Fibroblast of lung (primary cell): ENCODE measurements at regions not wholly inside any gene's neighbourhood (a gene's known extent, or its start where the extent isn't known, plus 50 kb on each side); places are given as distances from the start of the nearest gene placed in this dataset.

Experiments
- EZH2 ChIP-seq: IDR thresholded peaks from 2 replicates; pipeline ENCODE4 v1.5.1; 2012; ENCODE audit warnings: low read length, control low read depth, mild to moderate bottlenecking; ENCODE audit errors: missing control alignments
- TF ChIP-seq, protein P1 (sequence below), 2 donors: IDR thresholded peaks in 1 of 2; conservative IDR thresholded peaks in 1 of 2; 1 replicate in 1 of 2; 2 replicates in 1 of 2; pipeline ENCODE4 v1.5.1; 2011 to 2012; ENCODE audit warnings: low read length in 2 of 2, control low read depth in 1 of 2, inconsistent platforms in 1 of 2, low read depth in 1 of 2, mild to moderate bottlenecking in 1 of 2

GRCh38 chrX:25166145-25166544, 150.4 kb upstream of the ARX start:
- TF ChIP-seq, protein P1, sequence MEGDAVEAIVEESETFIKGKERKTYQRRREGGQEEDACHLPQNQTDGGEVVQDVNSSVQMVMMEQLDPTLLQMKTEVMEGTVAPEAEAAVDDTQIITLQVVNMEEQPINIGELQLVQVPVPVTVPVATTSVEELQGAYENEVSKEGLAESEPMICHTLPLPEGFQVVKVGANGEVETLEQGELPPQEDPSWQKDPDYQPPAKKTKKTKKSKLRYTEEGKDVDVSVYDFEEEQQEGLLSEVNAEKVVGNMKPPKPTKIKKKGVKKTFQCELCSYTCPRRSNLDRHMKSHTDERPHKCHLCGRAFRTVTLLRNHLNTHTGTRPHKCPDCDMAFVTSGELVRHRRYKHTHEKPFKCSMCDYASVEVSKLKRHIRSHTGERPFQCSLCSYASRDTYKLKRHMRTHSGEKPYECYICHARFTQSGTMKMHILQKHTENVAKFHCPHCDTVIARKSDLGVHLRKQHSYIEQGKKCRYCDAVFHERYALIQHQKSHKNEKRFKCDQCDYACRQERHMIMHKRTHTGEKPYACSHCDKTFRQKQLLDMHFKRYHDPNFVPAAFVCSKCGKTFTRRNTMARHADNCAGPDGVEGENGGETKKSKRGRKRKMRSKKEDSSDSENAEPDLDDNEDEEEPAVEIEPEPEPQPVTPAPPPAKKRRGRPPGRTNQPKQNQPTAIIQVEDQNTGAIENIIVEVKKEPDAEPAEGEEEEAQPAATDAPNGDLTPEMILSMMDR (conservative IDR thresholded peaks at IDR 0.05 in 1 of 2, IDR thresholded peaks at IDR 0.05 in 1 of 2; ENCODE audit: low read depth in 1 of 2, low read length in 2 of 2), result no peak
- no peak for TF ChIP-seq EZH2
